HG03280 (cell line): ENCODE measurements at regions not wholly inside any gene's neighbourhood (a gene's known extent, or its start where the extent isn't known, plus 50 kb on each side); places are given as distances from the start of the nearest gene placed in this dataset.
"Not testable (repeated sequence)": the region's sequence is repeated elsewhere in the genome, so short reads cannot be mapped to it uniquely, and the experiment has no call there.

Experiments used
- ATAC-seq: cut with Tn5 transposase; IDR thresholded peaks from one replicate; pipeline ENCODE4 v1.9.1; 2021; ENCODE audit warnings: mild to moderate bottlenecking, moderate library complexity; ENCODE audit not compliant: unreplicated experiment

DNA sequence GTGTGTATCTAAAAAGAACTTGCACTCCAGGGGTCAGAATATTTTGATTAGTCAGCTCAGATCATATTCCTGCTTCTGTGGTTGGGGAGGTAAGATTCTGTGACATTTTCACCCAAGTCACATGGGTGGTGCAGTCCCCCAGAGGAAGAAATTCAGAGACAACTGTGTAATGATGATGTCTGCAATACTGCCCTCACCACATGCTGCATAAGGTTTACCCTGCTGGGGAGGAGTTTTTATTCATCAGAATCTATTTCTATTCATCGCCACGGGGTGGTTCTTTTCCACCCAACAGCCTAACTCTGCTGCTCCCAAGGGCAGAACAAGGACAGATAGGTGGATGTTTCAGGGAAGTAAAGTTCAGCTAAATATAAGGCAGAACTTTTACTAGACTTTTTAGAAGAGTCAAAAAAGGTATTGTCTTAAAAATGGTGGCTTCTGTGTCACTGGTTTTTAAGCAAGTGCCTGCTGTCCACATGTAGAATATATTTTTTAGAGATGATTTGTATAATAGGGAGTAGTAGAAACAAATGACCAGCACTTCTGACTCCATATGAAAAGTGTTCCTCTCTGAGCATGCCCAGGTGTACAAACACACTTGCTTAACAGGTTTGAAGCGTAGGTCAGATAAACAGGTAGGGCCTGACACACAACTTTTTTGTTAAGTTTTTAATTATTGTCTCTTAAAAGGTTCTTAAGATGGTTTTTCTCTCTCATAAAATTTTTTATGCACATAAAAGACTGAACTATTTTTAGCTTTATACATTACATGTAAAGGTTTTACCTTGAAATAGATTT is 352.7 kb downstream of the LRRC70 start:
- ATAC-seq = no peak

DNA sequence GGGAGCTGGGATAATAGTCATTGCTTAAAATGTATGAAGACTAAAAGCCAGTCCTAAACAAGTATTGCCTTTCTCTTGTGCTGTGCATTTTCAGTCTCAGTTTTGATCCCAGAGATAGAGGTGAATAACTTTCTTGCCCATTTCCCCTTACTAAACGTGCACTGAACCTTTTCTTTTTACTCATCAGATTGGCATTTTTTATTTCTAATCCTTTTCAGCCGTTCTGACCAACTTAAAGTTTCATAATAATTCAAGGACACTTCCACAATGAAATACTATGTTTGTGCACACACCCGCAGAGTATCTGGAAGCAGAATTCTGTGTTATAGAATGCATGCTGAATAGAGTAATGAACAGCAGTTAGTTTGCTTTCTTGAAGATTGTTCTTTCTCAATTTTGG is 343.6 kb downstream of the LRRC70 start:
- no peak for ATAC-seq

DNA sequence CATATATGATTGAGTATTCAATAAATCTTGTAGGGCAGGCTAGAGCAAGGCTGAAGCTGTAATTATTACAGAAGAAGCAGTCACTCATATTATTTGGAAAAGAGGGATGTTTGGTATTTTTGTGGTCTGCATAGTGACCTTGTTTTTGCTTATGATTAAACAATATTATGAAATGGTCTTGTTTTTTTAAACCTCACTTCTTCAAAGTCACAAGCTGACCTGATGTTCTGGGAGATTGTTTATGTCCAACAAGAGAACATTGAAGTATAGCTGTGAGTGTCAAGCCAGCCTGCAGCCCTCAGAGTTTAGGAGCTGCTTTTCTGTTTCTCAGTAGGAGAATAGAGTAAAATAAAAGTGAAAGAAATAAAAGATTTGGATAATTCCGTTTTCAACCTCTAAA is 342.2 kb downstream of the LRRC70 start:
- no peak for ATAC-seq

DNA sequence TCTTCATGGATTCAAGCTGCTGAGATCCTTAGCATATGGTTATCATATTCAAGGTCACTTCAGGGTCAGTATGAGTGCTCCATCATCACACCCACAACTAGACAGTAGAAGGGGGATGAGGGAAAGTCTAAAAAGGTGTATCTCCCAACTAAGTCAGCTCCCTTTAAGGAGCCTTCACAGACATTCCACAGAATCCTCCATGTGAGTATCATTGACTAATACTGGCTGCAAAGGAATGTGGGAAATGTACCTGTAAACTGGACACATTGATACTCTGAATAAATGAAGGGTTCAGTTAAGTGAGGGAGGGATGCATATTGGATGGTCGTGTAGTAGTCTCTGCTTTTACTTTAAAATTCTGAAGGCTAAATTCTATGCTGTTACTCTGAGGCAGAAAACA is 330.7 kb downstream of the LRRC70 start:
- no peak for ATAC-seq

DNA sequence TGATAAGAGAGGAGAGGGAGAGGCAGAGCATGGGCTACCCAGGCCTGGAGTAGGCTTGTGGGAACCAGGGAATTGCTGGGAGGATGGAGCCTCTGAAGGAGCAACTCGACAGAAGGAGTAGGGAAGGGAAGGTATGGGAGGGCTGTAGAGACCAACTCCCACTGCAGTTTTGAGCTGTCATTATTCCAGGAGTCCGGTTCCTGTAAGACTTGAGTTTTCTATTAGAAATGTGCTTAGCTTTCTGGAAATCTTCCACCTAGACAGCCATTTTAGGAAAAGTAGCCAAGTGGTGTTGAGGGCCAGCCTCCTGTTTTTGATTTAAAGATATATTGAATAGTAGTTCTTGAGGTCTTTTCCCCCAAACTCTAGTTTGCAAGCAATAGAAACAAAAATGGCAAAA is 323.5 kb downstream of the LRRC70 start:
- ATAC-seq = no peak

DNA sequence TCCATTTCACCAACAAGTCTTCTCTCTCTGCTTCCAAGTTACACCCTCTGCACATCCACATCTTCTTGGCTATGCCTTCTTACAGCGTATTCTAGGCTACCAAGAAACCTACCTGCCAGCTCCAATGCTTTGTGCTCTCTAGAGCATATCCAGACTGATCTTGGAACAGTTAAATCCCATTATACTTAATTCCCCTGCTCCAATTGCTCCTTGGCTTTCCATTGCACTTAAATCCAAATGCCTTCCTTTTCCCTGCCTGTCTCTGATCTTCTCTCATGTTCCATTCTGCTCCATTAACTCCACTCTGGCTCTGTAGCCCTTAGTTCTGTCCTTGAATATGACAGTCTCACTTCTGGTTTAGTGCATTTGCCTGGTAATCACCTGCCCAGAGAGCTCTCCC is 322.4 kb downstream of the LRRC70 start:
- ATAC-seq = no peak

DNA sequence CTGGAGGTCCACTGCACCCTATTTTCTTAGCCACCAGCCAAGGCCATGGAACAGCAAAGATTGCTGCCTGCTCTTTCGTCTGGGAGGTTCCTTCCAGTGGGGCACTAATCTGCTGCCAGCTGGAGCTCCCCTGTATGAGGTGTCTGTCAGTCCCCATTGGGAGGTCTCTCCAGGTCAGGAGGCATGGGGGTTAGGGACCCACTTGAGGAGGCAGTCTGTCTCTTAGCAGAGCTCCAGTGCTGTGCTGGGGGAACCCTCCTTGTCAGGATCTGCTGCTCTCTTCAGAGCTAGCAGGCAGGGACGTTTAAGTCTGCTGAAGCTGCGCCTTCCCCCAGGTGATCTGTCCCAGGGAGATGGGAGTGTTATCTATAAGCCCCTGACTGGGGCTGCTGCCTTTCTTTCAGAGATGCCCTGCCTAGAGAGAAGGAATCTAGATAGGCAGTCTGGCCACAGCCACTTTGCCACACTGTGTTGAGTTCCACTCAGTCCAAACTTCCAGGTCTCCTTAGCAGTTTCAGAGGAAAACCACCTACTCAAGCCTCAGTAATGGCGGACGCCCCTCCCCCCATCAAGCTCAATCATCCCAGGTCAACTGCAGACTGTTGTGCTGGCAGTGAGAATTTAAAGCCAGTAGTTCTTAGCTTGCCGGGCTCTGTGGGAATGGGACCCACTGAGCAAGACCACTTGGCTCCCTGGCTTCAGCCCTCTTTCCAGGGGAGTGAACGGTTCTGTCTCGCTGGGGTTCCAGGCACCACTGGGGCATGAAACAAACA is 317.7 kb downstream of the LRRC70 start:
- ATAC-seq = no peak

DNA sequence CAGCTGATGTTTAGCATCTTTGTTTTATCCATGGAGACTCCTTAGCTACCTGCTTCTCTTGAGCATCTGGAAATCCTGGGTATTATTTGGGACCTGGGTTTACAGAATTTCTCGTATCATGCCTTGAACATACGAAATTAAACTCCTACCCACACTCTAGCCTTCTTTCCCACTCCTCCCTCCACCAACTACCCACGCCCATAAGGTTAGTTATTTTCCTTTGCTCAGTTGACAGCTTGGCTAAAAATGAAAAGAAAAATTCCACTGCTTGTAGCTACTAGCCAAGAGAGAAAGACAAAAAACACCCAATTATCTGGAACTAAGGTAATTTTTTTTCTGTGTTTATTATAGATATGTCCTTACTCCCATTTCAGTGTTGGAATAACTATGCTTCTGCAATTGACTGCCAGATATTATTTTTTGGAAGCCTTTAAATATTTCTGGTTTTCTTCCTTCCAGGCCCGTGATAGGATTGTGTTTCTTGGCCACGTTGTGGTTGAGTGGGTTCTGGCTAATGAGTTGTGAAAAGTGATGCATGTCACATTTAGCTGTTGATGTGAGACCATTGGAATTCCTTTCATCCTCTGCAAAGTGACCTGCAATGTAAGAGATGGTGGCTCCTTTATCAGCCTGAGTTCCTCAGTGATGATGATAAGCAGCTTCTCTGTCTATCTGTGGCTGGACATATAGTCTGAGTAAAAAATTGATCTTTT is 308.1 kb downstream of the LRRC70 start:
- ATAC-seq = no peak

DNA sequence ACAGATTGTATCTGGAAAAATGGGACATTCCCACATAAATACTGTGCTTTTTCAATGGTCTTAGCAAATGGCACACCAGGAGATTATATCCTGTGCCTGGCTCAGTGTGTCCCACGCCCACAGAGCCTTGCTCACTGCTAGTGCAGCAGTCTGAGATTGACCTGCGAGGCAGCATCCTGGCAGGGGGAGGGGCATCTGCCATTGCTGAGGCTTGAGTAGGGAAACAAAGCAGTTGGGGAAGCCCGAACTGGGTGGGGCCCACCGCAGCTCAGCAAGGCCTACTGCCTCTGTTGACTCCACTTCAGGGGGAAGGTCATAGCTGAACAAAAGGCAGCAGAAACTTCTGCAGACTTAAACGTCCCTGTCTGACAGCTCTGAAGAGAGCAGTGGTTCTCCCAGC is 258.7 kb downstream of the LRRC70 start:
- ATAC-seq = not testable (repeated sequence)

DNA sequence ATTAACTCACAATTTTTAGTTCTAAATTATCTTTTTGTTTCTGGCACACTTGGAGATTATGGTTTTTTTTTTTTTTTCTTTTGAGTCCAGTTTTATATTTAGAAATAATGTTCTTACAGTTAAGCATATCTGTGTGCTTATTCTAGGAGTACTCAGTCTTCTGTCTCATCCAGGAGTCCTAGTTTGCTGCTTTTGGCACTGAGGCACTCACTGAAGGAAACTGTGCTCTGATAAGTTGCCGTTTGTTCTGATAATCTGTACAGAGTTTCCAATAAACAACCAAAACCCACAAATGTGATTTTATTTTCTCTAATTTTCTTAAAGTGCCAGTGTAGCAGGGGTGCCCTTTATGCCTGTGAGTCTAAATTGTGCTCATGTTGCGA is 251.0 kb downstream of the LRRC70 start:
- no peak for ATAC-seq

DNA sequence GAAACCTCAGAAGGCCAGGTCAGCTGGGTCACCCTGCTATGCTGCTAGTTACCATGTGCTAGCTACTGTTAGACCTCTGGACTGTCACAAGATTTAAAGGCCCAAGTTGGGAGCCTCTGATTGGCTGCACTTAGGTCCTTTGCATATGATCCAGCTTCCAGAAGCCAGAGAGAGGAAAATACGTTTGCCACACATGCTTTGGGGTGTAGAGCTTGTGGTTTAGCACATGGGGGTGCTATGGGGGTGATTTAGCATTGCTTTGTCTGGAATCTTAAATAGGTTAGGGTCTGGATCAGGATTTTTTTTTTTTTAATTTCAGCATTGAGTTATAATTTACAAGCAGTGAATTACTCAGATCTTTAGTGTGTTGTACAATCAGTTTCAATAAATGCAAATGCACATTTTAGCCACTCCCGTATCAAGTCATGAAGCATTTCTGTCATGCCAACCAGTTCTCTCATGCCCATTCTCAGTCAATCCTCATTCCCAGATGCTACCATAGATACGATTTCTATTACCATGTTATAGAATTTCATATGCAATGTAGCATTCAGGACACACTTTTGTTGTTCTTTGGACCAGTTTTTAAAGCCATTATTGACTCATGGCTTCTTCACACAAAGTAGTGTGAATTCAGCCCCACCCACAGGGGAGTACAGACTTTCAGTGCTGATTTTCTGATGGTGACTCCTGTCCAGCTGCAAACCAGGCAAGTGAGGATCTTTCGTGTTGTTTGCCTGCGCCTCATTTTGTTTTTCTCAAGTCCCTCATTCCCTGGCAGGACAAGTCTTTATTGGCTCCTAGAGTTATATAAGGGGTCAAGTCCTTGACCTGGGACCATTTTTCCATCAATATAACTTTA is 250.4 kb downstream of the LRRC70 start:
- no peak for ATAC-seq

DNA sequence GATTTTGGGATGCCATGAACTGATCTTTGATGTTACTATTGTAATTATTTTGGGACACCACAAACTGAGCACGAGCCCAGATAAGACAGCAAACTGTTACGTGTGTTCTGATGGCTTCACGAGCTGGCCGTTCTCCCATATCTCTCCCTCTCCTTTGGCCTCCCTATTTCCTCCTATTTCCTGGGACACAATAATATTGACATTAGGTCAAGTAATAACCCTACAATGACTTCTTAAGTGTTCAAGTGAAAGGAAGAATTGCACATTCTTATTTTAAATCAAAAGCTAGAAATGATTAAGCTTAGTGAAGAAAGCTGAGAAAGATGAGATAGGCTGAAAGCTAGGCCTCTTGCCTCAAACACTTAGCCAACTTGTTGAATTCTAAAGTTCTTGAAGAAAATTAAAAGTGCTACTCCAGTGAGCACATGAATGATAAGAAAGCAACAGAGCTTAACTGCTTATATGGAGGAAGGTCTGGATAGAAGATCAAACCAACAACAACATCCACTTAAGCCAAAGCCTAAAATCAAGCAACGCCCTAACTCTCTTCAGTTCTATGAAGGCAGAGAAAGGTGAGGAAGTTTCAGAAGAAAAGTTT is 247.1 kb downstream of the LRRC70 start:
- no peak for ATAC-seq

DNA sequence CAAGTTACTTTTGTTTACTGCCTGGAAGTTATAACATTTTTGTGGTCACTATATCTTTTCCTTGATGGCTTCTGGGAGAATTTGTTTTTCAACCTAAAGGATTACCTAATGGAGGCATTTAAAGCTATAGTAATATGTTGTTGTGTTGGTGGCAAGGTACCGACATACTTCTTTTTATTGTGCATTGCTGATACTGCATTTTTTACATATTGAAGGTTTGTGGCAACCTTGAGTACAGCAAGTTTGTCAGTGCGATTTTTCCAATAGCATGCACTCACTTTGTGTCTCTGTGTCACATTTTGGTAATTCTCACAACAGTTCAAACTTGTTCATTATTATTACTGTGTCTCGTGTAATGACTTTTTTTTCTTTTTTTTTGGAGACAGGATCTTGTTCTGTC is 246.3 kb downstream of the LRRC70 start:
- no peak for ATAC-seq

DNA sequence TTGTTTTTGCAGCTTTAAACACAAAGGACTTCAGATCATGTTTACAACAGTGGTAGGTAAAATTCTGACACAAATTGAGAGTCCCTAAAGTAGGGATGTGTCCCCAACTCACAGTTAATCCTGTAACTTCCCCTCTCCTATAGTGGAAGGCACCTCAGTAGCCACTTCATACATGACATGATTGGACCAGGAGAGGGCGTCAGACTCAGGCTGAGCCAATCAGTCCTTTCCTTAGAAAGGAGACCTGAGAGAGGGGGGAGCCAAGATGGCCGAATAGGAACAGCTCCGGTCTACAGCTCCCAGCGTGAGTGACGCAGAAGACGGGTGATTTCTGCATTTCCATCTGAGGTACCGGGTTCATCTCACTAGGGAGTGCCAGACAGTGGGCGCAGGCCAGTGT is 238.4 kb downstream of the LRRC70 start:
- ATAC-seq = not testable (repeated sequence)

DNA sequence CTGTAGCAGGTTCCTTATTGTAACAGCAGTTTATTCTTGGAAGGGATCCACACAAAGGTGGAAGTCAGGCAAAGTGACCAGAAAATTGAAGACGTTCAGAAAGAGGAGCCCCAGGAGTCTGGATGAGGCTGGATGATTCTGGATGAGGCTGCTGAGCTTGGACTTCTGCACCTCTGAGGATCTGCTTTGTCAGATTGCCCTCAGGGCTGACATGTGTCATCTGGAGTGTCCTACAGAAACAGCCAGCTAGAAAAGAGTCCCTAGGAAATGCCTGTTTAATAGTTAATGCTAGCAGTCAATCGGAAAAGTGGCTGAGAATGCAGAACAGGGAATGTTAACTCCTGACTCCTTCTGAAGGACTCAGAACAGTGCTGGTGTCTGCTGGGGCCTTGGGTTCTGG is 236.4 kb downstream of the LRRC70 start:
- ATAC-seq = no peak

DNA sequence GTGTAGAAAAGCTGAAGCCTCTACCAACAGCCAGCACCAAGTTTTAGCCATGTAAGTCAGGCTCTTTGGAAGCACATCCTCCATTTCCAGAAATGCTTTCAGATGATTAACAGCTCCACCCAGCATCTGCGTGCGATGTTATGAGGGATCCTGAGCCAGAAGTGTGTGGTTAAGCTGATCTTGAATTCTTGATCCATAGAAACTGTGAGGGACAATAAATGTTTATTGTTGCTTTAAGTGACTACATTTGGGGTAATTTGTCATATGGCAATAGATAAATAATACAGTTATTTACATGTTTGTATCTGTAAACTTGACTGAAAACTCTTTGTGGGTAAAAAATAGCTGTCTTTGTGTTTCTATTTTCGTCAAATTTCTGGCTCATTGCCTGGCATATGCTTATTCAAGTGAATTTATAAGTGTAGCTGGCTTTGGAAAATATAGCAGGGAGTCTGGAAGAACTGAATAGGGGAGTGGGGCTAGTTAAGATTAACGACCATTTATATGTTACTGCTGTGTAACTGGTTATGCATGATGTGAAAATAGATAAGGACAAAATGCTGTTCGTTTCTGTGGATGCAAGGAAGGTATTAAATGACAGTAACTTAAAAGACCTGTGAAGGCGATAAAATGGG is 234.1 kb downstream of the LRRC70 start:
- no peak for ATAC-seq

DNA sequence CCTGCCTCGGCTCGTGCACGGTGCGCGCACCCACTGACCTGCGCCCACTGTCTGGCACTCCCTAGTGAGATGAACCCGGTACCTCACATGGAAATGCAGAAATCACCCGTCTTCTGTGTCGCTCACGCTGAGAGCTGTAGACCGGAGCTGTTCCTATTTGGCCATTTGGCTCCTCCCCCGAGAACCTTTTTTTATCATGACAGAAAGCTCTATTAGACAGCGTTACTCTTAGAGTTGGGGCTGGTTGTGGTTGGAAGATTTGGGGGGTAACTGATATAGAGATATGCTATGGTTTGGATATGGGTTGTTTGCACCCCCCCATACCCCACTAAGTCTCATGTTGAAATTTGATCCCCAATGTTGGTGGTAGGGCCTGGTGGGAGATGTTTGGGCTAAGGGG is 226.2 kb downstream of the LRRC70 start:
- ATAC-seq = not testable (repeated sequence)

DNA sequence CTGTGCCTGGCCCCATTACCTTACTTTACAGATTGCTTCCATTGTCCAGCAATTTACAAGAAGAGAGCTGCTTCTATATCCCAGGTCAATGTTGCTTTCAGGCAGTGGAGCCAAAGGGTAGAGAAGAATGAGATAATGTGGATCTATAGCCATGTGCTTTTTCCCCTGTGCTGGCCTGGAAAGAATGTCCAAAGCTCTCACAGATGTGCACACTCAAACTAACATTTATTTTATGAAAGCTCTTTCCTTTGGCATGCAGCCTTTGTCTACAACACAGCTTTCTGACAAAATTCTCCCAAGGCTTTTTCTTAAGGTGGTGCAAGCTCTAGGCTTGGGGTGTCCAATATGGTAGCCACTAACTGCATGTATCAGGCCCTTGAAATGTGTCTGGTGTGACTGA is 217.3 kb downstream of the LRRC70 start:
- ATAC-seq = no peak

DNA sequence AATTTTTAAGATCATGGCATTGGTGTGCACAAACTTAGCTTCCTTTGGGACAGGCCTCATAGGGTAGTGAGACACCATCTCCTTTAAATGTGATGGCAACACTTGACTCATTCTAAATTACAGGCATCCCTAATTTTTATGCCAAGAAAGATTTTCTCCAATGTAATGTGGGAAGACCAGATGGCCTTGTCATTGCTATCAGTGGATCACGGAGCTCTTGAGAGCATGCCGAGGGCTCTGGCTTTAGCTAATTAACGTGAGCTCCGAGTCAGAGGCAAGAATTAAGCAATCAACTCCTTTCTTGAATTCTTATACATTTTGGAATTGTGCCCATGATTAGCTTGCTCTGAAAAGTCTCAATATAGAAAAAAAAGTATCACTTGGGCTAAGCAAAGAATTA is 215.8 kb downstream of the LRRC70 start:
- ATAC-seq = no peak

DNA sequence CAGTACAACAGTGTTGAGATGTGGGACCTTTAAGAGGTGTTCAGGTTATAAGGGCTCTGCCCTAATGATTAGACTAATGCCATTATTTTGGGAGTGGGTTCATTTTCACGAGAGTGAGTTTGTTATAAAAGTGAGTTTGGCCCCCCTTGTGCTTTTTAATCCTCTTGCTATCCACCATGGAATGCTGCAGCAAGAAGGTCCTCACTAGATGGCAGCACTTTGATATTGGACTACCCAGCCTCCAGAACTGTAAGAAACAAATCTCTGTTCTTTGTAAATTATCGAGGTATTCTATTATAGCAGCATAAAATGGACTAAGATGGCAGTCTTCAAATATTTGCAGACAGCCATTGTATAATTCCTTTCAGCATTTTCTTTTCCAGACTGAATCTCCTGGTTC is 212.4 kb downstream of the LRRC70 start:
- ATAC-seq = no peak
